ENCODE measurements at regions not wholly inside any gene's neighbourhood (a gene's known extent, or its start where the extent isn't known, plus 50 kb on each side); places are given as distances from the start of the nearest gene placed in this dataset.

DNA sequence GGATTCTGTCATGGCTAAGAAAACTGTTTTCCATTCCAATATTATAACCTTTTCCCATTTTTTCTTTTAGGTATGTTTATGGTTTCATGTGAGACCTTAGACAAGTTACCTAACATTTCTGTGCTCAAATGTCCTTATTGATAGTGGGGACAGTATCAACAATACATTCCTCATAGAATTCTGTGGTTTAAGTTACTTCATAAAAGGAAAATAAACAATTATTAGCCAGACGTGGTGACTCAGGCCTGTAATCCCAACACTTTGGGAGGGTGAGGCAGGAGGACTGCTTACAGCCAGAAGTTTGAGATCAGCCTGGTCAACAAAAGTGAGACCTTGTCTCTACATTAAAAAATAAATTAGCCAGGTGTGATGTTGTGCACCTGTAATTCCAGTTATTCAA, 436.8 kb upstream of the CNTN4 start:
- intact Hi-C loops (cut with DNase I, micrococcal nuclease), result no loop called here
- TF ChIP-seq, protein P1, sequence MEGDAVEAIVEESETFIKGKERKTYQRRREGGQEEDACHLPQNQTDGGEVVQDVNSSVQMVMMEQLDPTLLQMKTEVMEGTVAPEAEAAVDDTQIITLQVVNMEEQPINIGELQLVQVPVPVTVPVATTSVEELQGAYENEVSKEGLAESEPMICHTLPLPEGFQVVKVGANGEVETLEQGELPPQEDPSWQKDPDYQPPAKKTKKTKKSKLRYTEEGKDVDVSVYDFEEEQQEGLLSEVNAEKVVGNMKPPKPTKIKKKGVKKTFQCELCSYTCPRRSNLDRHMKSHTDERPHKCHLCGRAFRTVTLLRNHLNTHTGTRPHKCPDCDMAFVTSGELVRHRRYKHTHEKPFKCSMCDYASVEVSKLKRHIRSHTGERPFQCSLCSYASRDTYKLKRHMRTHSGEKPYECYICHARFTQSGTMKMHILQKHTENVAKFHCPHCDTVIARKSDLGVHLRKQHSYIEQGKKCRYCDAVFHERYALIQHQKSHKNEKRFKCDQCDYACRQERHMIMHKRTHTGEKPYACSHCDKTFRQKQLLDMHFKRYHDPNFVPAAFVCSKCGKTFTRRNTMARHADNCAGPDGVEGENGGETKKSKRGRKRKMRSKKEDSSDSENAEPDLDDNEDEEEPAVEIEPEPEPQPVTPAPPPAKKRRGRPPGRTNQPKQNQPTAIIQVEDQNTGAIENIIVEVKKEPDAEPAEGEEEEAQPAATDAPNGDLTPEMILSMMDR (IDR thresholded peaks at IDR 0.05), result no peak
- ATAC-seq, result no peak

DNA sequence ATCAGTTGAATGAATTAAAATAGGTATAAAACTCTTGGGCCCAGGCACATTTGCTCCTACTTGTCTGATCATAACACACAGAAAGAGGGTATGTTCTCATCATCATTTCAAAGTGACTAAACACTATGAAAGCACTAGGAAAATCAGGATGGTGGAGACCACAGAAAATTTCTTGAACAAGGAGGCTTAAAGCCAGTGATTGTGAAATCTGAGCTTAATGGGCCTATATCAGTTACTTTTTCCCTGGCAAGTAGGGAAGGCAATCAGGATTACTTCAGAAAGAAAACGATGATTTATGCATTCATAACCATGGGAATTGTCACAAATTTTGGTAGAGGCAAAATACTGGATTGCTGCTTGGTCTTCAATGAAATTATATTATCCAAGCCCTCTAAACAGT, 434.4 kb upstream of the CNTN4 start:
- no peaks in the 10 kb centered on the region for H3K9me3 ChIP-seq
- ATAC-seq (no peak), DNase-seq (no peak)
- no peaks in the 10 kb centered on the region for H3K36me3 ChIP-seq (ENCODE audit: low read depth)
- TF ChIP-seq, protein P1 (IDR thresholded peaks at IDR 0.05), result no peak
- H3K4me1 ChIP-seq (ENCODE audit: low read depth), result no peaks in the 10 kb centered on the region
- no peak overlapping the region for H3K4me3 ChIP-seq
- intact Hi-C loops (cut with DNase I, micrococcal nuclease), result no loop called here

More for the DNA sequence above, 436.8 kb upstream of the CNTN4 start:
- no peak for DNase-seq
- no peaks in the 10 kb centered on the region for H3K36me3 ChIP-seq (ENCODE audit: low read depth)
- H3K4me3 ChIP-seq, result no peak overlapping the region
- no peaks in the 10 kb centered on the region for H3K4me1 ChIP-seq (ENCODE audit: low read depth)
- H3K9me3 ChIP-seq, result no peaks in the 10 kb centered on the region

- Histone ChIP-seq H3K4me1 (ENCODE audit: low read depth) (no peaks in the 10 kb centered on the region), H3K4me3 (no peak overlapping the region), H3K9me3 (no peaks in the 10 kb centered on the region), H3K36me3 (ENCODE audit: low read depth) (no peaks in the 10 kb centered on the region)
- TF ChIP-seq, protein P1 (IDR thresholded peaks at IDR 0.05), result no peak
- intact Hi-C loops (cut with DNase I, micrococcal nuclease), result no loop called here
- DNase-seq (no peak), ATAC-seq (no peak)
These were observed 431.8 kb upstream of the CNTN4 start for GRCh38 chr3:1666865-1667264.

DNA sequence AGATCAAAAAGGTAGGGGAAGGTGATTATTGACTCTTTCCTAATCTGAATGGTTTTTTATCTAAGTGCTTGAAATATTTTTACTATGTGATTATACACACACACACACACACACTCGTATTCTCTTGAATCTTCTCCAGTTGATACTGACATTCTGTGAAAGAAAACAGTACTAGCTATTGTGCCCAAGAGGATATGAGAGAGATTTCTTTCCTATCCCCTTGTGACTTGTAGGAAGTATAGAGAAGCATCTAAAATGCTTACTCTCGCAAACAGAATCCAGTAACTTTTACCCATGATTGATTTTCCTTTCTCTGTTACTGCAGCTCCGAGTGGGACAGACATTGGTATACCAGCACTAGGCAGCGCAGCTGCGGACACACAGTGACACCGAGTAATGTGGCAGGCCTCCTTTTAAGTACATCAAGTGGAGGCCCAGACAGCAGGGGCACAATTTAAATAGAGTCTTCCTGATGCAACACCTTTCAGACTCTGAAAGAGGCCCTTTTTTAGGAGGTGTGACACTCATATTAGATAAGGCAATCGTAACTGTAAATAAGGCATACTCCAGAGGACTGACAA, 421.0 kb upstream of the CNTN4 start:
- no peaks in the 10 kb centered on the region for H3K9me3 ChIP-seq
- TF ChIP-seq, protein P1 (IDR thresholded peaks at IDR 0.05), result no peak
- H3K4me3 ChIP-seq, result no peak overlapping the region
- DNase-seq (no peak), ATAC-seq (no peak)
- no peaks in the 10 kb centered on the region for H3K36me3 ChIP-seq (ENCODE audit: low read depth)
- H3K4me1 ChIP-seq (ENCODE audit: low read depth), result no peaks in the 10 kb centered on the region
- intact Hi-C loops (cut with DNase I, micrococcal nuclease), result no loop called here

GRCh38 chr3:1692428-1692827, 406.2 kb upstream of the CNTN4 start:
- Histone ChIP-seq H3K9me3 (peaks cover 6% of the 10 kb centered on the region), H3K36me3 (ENCODE audit: low read depth) (no peaks in the 10 kb centered on the region), H3K4me1 (ENCODE audit: low read depth) (no peaks in the 10 kb centered on the region), H3K4me3 (no peak overlapping the region)
- ATAC-seq (no peak), DNase-seq (no peak)
- intact Hi-C loops (cut with DNase I, micrococcal nuclease), result no loop called here
- TF ChIP-seq, protein P1 (IDR thresholded peaks at IDR 0.05), result no peak

DNA sequence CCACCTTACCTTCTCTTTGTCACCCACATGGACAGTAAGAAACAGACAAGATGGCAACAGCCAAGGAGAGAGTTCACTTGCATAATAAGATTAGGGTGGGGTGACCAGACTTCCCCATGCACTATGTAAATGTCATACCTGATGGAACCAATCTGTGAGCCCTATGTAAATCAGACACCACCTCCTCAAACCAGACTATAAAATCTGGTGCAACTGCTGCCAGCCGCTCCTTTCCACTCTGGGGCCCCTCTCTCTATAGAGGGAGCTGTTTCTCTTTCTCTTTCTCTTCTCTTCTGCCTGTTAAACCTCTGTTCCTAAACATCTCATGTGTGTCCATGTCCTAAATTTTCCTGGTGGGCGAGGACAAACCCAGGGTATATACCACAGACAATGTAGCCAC, 405.5 kb upstream of the CNTN4 start:
- Histone ChIP-seq H3K4me1 (ENCODE audit: low read depth) (no peaks in the 10 kb centered on the region), H3K4me3 (no peak overlapping the region), H3K9me3 (peaks cover 6% of the 10 kb centered on the region), H3K36me3 (ENCODE audit: low read depth) (no peaks in the 10 kb centered on the region)
- DNase-seq (no peak), ATAC-seq (no peak)
- intact Hi-C loops (cut with DNase I, micrococcal nuclease), result no loop called here
- TF ChIP-seq, protein P1 (IDR thresholded peaks at IDR 0.05), result no peak

All from mucosa of descending colon (tissue), 3 donors.